ENCODE measurements at regions not wholly inside any gene's neighbourhood (a gene's known extent, or its start where the extent isn't known, plus 50 kb on each side); places are given as distances from the start of the nearest gene placed in this dataset.

DNA sequence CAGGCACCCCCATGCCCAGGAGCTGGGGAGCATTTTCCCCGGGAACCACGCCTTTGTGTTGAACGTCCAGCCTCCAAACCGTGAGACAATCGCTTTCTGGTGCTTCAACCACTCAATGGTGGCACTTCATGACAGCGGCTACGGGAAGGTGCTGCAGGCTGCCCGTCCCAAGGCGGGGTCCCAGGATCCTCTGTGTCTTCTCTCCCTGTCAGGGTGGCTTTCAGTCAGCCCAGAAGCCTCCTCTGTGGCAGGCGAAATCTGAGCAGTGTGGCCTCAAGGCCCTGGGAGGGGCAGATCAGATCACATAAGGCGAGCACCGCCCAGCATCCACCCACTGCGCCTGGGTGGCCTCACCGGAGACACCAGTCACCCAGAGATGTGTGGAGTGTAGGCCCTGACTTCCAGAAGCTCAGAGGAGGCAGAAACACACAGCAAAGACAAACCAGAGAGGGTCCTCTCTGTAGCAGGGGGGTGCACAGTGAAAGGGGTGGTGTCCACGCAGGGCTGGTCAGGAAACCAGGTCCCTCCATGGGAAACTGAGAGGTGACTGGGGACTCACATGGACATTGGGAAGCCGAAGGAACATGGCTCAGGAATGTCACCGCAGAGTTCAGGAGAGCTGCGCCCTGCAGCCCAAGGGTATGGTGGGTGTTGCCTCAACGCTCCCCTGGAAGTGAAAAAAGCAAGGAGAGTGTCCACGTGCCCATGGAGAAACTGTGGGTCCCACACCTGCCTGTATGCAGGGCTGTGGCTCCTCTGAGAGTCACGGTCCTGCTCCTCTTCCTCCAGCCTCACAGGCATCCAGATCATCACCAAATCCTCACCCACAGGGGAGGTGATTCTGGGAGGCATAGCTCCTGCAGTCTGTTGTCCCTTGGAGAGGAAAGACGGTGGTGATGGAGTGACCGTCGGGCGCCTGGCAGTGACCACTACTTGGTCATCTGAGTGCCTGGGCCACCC, 1420.7 kb downstream of the TBC1D22A start:
- no peak for TF ChIP-seq CTCF (IDR thresholded peaks at IDR 0.05; ENCODE audit: control insufficient read depth, extremely low read depth, insufficient read depth)
- DNase-seq (ENCODE audit: low read depth): no peak

GRCh38 chr22:48182031-48182430, 1419.6 kb downstream of the TBC1D22A start:
- no peak overlapping the region for H3K4me3 ChIP-seq (ENCODE audit: low read depth, low read length)
- no peak for TF ChIP-seq CTCF (IDR thresholded peaks at IDR 0.05; ENCODE audit: control insufficient read depth, extremely low read depth, insufficient read depth)
- DNase-seq (ENCODE audit: low read depth): no peak

More for the DNA sequence above, 1420.7 kb downstream of the TBC1D22A start:
- no peak overlapping the region for H3K4me3 ChIP-seq (ENCODE audit: low read depth, low read length)

GRCh38 chr22:48181263-48181955, 1419.0 kb downstream of the TBC1D22A start:
- DNase-seq (ENCODE audit: low read depth): no peak
- TF ChIP-seq CTCF (IDR thresholded peaks at IDR 0.05; ENCODE audit: control insufficient read depth, extremely low read depth, insufficient read depth): no peak
- H3K4me3 ChIP-seq (ENCODE audit: low read depth, low read length): no peak overlapping the region

DNA sequence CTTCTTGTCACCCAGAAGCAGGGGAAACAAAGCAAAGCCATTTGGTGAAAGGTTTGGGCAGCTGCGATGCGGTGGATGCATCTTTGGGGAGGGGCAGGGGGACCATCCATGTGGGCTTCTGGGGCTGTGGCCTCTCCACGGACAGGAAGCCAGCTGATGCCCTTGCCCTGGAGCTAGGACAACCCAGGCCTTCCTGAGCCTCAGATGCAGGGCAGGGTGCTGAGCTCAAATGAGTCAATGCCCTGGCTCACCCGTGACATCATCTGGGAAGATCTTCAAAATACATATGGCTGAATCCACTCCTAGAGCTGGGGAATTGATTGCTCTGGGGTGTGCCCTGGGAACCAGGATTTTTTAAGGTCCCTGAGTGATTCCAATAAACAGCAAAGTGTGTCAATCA, 1418.2 kb downstream of the TBC1D22A start:
- TF ChIP-seq CTCF (IDR thresholded peaks at IDR 0.05; ENCODE audit: control insufficient read depth, extremely low read depth, insufficient read depth): no peak
- no peak overlapping the region for H3K4me3 ChIP-seq (ENCODE audit: low read depth, low read length)
- DNase-seq (ENCODE audit: low read depth): no peak

GRCh38 chr22:48179571-48180546, 1417.4 kb downstream of the TBC1D22A start:
- no peak for TF ChIP-seq CTCF (IDR thresholded peaks at IDR 0.05; ENCODE audit: control insufficient read depth, extremely low read depth, insufficient read depth)
- DNase-seq (ENCODE audit: low read depth): no peak
- H3K4me3 ChIP-seq (ENCODE audit: low read depth, low read length): no peak overlapping the region

- H3K4me3 ChIP-seq (ENCODE audit: low read depth, low read length): no peak overlapping the region
- DNase-seq (ENCODE audit: low read depth): no peak
- no peak for TF ChIP-seq CTCF (IDR thresholded peaks at IDR 0.05; ENCODE audit: control insufficient read depth, extremely low read depth, insufficient read depth)
Measured at GRCh38 chr22:48178536-48178935, 1416.1 kb downstream of the TBC1D22A start.
